ENCODE measurements at regions not wholly inside any gene's neighbourhood (a gene's known extent, or its start where the extent isn't known, plus 50 kb on each side); places are given as distances from the start of the nearest gene placed in this dataset.

- Histone ChIP-seq H3K4me3 (no peak overlapping the region), H3K4me1 (no peaks in the 10 kb centered on the region), H3K27ac (no peak overlapping the region), H3K27me3 (no peaks in the 10 kb centered on the region), H3K9me3 (no peaks in the 10 kb centered on the region), H3K36me3 (no peaks in the 10 kb centered on the region)
- DNase-seq: no peak
- WGBS, 2 donors: 50 to 67% methylated on average over 5 of the region's 5 CpGs
- TF ChIP-seq POLR2AphosphoS5 (IDR thresholded peaks at IDR 0.05) (no peak), EP300 (IDR thresholded peaks at IDR 0.05) (no peak), CTCF (IDR thresholded peaks at IDR 0.05) (no peak), POLR2A (IDR thresholded peaks at IDR 0.05) (no peak)
- intact Hi-C loops (cut with DNase I): no loop called here
Measured at GRCh38 chr18:71760541-71760940, 783.6 kb downstream of the CBLN2 start.

GRCh38 chr18:71754246-71754645 is 789.9 kb downstream of the CBLN2 start:
- no peaks in the 10 kb centered on the region for H3K4me1 ChIP-seq
- H3K4me3 ChIP-seq: no peak overlapping the region
- no peaks in the 10 kb centered on the region for H3K36me3 ChIP-seq
- WGBS, 2 donors: 83% methylated on average over 1 of the region's 1 CpG
- no peak overlapping the region for H3K27ac ChIP-seq
- intact Hi-C loops (cut with DNase I): no loop called here
- no peaks in the 10 kb centered on the region for H3K27me3 ChIP-seq
- DNase-seq: no peak
- no peaks in the 10 kb centered on the region for H3K9me3 ChIP-seq
- TF ChIP-seq POLR2A (IDR thresholded peaks at IDR 0.05): no peak
- TF ChIP-seq CTCF (IDR thresholded peaks at IDR 0.05): no peak

- H3K36me3 ChIP-seq: no peaks in the 10 kb centered on the region
- 86 to 93% methylated on average over 4 of the region's 4 CpGs for WGBS, 2 donors
- DNase-seq: no peak
- intact Hi-C loops (cut with DNase I): no loop called here
- H3K4me3 ChIP-seq: no peak overlapping the region
- peaks cover 0 to 4% (median 1%) of the 10 kb centered on the region in 4 donors for H3K9me3 ChIP-seq
- no peaks in the 10 kb centered on the region for H3K27me3 ChIP-seq
- H3K27ac ChIP-seq: no peak overlapping the region
- no peaks in the 10 kb centered on the region for H3K4me1 ChIP-seq
- TF ChIP-seq EP300 (IDR thresholded peaks at IDR 0.05) (no peak), CTCF (IDR thresholded peaks at IDR 0.05) (no peak), POLR2A (IDR thresholded peaks at IDR 0.05) (no peak), POLR2AphosphoS5 (IDR thresholded peaks at IDR 0.05) (no peak)
Measured at GRCh38 chr18:71743634-71744033, 800.5 kb downstream of the CBLN2 start.

GRCh38 chr18:71729611-71730010 is 814.5 kb downstream of the CBLN2 start:
- H3K27ac ChIP-seq: no peak overlapping the region
- H3K27me3 ChIP-seq: no peaks in the 10 kb centered on the region
- no peaks in the 10 kb centered on the region for H3K4me1 ChIP-seq
- intact Hi-C loops (cut with DNase I): no loop called here
- no peak for DNase-seq
- no peaks in the 10 kb centered on the region for H3K36me3 ChIP-seq
- WGBS, 2 donors: 83 to 94% methylated on average over 2 of the region's 2 CpGs
- TF ChIP-seq CTCF (IDR thresholded peaks at IDR 0.05) (no peak), POLR2AphosphoS5 (IDR thresholded peaks at IDR 0.05) (no peak), POLR2A (IDR thresholded peaks at IDR 0.05) (no peak), EP300 (IDR thresholded peaks at IDR 0.05) (no peak)
- no peaks in the 10 kb centered on the region for H3K9me3 ChIP-seq
- no peak overlapping the region for H3K4me3 ChIP-seq

- H3K36me3 ChIP-seq: no peaks in the 10 kb centered on the region
- H3K9me3 ChIP-seq: no peaks in the 10 kb centered on the region
- no peak overlapping the region for H3K4me3 ChIP-seq
- 25 to 62% methylated on average over 2 of the region's 2 CpGs for WGBS, 2 donors
- no peak for TF ChIP-seq CTCF (IDR thresholded peaks at IDR 0.05)
- TF ChIP-seq POLR2AphosphoS5 (IDR thresholded peaks at IDR 0.05): no peak
- no peak for TF ChIP-seq EP300 (IDR thresholded peaks at IDR 0.05)
- TF ChIP-seq POLR2A (IDR thresholded peaks at IDR 0.05): no peak
- no peaks in the 10 kb centered on the region for H3K27me3 ChIP-seq
- intact Hi-C loops (cut with DNase I): no loop called here
- DNase-seq: no peak
- no peak overlapping the region for H3K27ac ChIP-seq
- H3K4me1 ChIP-seq: no peaks in the 10 kb centered on the region
Measured at GRCh38 chr18:71727909-71728308, 816.2 kb downstream of the CBLN2 start.
